Suprapubic skin (tissue), 4 donors: ENCODE measurements at regions not wholly inside any gene's neighbourhood (a gene's known extent, or its start where the extent isn't known, plus 50 kb on each side); places are given as distances from the start of the nearest gene placed in this dataset.
"Not testable (repeated sequence)": the region's sequence is repeated elsewhere in the genome, so short reads cannot be mapped to it uniquely, and the experiment has no call there.

Experiments used
- DNase-seq, 2 donors: peaks; one replicate each; pipeline ENCODE4 v3.0.0-alpha.2; 2019; ENCODE audit warnings: low spot score in 2 of 2
- H3K27ac ChIP-seq: fragments of 200-600 bp; sonication (generic); one replicate; pipeline ENCODE4 v1.5.1; 2019
- H3K27me3 ChIP-seq: fragments of 200-600 bp; sonication (generic); one replicate; pipeline ENCODE4 v1.5.1; 2019
- H3K36me3 ChIP-seq: fragments of 200-600 bp; sonication (generic); one replicate; pipeline ENCODE4 v1.5.1; 2019
- H3K4me1 ChIP-seq: fragments of 200-600 bp; sonication (generic); one replicate; pipeline ENCODE4 v1.5.1; 2019
- H3K4me3 ChIP-seq: fragments of 200-600 bp; sonication (generic); one replicate; pipeline ENCODE4 v1.5.1; 2019; ENCODE audit warnings: mild to moderate bottlenecking
- H3K9me3 ChIP-seq: fragments of 200-600 bp; sonication (generic); one replicate; pipeline ENCODE4 v1.5.1; 2019
- EP300 ChIP-seq: sonication (generic); formaldehyde crosslinking; IDR thresholded peaks from one replicate; pipeline ENCODE4 v1.6.1; 2017; ENCODE audit warnings: antibody characterized with exemption
- POLR2A ChIP-seq, 2 donors: fragments of 450-650 bp; IDR thresholded peaks; one replicate each; pipeline ENCODE4 v1.6.1; 2017; ENCODE audit warnings: antibody characterized with exemption in 2 of 2, mild to moderate bottlenecking in 2 of 2, moderate library complexity in 2 of 2
- POLR2AphosphoS5 ChIP-seq, 3 donors: sonication (generic); formaldehyde crosslinking; IDR thresholded peaks; one replicate each; pipeline ENCODE4 v1.6.1; 2017; ENCODE audit warnings: antibody characterized with exemption in 3 of 3
- WGBS: methylation state at CpG from one replicate; pipeline ENCODE4 v1.1.5; 2018; 5-methylcytosine and 5-hydroxymethylcytosine counted together
- TF ChIP-seq, protein P1 (sequence below), 2 donors: fragments of 200-600 bp in 1 of 2; fragments of 450-650 bp in 1 of 2; sonication (generic) in 1 of 2; IDR thresholded peaks; one replicate each; pipeline ENCODE4 v1.5.1; 2016 to 2019; ENCODE audit warnings: antibody characterized with exemption in 2 of 2, mild to moderate bottlenecking in 1 of 2, moderate library complexity in 1 of 2

- DNase-seq = peak in 1 of 2 donors; percentile 69
- TF ChIP-seq, protein P1, sequence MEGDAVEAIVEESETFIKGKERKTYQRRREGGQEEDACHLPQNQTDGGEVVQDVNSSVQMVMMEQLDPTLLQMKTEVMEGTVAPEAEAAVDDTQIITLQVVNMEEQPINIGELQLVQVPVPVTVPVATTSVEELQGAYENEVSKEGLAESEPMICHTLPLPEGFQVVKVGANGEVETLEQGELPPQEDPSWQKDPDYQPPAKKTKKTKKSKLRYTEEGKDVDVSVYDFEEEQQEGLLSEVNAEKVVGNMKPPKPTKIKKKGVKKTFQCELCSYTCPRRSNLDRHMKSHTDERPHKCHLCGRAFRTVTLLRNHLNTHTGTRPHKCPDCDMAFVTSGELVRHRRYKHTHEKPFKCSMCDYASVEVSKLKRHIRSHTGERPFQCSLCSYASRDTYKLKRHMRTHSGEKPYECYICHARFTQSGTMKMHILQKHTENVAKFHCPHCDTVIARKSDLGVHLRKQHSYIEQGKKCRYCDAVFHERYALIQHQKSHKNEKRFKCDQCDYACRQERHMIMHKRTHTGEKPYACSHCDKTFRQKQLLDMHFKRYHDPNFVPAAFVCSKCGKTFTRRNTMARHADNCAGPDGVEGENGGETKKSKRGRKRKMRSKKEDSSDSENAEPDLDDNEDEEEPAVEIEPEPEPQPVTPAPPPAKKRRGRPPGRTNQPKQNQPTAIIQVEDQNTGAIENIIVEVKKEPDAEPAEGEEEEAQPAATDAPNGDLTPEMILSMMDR (IDR thresholded peaks at IDR 0.05) = no peak
- TF ChIP-seq EP300 (no peak), POLR2A (IDR thresholded peaks at IDR 0.05) (no peak), POLR2AphosphoS5 (IDR thresholded peaks at IDR 0.05) (no peak)
- 66% methylated on average over 9 of the region's 11 CpGs for WGBS
- H3K27ac ChIP-seq = no peak overlapping the region
- no peaks in the 10 kb centered on the region for H3K4me1 ChIP-seq
- no peak overlapping the region for H3K4me3 ChIP-seq
- H3K9me3 ChIP-seq = no peaks in the 10 kb centered on the region
- H3K27me3 ChIP-seq = peaks cover 9% of the 10 kb centered on the region
- H3K36me3 ChIP-seq = no peaks in the 10 kb centered on the region
These were observed 520.8 kb downstream of the PTPRU start for GRCh38 chr1:29756901-29757725.

DNA sequence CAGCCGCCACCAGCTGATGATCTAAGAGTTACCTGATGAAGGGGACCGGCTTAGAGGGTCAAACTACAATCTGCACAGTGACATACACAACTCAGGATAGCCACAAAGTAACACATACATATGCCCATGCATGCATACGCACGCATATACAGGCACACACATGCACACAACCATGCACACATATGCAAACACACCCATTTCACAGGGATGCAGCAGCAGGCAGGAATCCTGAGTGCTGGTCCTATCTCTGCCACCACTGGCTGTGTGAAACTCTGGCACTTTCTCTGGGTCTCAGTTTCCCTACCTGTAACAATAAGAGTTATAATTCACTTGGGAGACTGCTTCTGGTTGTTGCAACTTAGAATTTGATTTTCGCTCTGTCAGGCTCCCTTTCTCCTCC is 520.2 kb downstream of the PTPRU start:
- Histone ChIP-seq H3K27ac (no peak overlapping the region), H3K4me3 (no peak overlapping the region), H3K36me3 (no peaks in the 10 kb centered on the region), H3K4me1 (no peaks in the 10 kb centered on the region), H3K9me3 (no peaks in the 10 kb centered on the region), H3K27me3 (peaks cover 10% of the 10 kb centered on the region)
- WGBS = 93% methylated on average over 5 of the region's 5 CpGs
- TF ChIP-seq POLR2AphosphoS5 (IDR thresholded peaks at IDR 0.05) (no peak), EP300 (no peak), POLR2A (IDR thresholded peaks at IDR 0.05) (no peak)
- TF ChIP-seq, protein P1 (IDR thresholded peaks at IDR 0.05) = no peak
- DNase-seq = peak in 1 of 2 donors; percentile 8

DNA sequence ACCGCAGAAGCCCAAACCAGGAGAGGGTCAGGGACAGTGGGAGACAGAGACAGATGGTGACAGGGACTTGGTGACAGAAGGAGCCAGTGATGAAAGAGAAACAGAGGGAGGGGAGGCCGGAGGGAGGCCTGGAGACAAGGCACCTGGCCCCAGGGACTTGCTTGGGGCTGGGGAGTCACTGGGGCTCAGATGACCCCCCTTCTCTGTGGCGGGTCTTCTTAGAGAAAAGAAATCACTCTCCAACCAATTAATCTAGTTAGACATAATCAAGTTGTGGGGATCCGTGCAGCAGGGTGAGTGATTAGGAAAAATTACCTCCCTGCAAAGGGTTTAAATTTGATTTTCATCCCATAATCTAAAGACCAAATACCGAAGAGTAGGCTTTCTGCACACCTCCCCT is 519.8 kb downstream of the PTPRU start:
- Histone ChIP-seq H3K27me3 (peaks cover 5% of the 10 kb centered on the region), H3K27ac (no peak overlapping the region), H3K36me3 (no peaks in the 10 kb centered on the region), H3K9me3 (no peaks in the 10 kb centered on the region), H3K4me3 (no peak overlapping the region), H3K4me1 (no peaks in the 10 kb centered on the region)
- no peak for TF ChIP-seq POLR2A (IDR thresholded peaks at IDR 0.05)
- TF ChIP-seq POLR2AphosphoS5 (IDR thresholded peaks at IDR 0.05) = no peak
- TF ChIP-seq, protein P1 (IDR thresholded peaks at IDR 0.05) = no peak
- no peak for TF ChIP-seq EP300
- peak in 1 of 2 donors; percentile 37 for DNase-seq
- 69% methylated on average over 4 of the region's 5 CpGs for WGBS

GRCh38 chr1:29755412-29756015 is 519.2 kb downstream of the PTPRU start:
- H3K27ac ChIP-seq, H3K4me3 ChIP-seq, H3K27me3 ChIP-seq, H3K4me1 ChIP-seq, H3K9me3 ChIP-seq, H3K36me3 ChIP-seq: not testable (repeated sequence)
- 65% methylated on average over 2 of the region's 6 CpGs for WGBS
- DNase-seq = peak in 1 of 2 donors; percentile 28

- H3K27ac ChIP-seq = no peak overlapping the region
- H3K4me1 ChIP-seq = no peaks in the 10 kb centered on the region
- no peaks in the 10 kb centered on the region for H3K9me3 ChIP-seq
- H3K36me3 ChIP-seq = no peaks in the 10 kb centered on the region
- H3K27me3 ChIP-seq = peaks cover 4% of the 10 kb centered on the region
- TF ChIP-seq, protein P1 (IDR thresholded peaks at IDR 0.05) = no peak
- TF ChIP-seq POLR2AphosphoS5 (IDR thresholded peaks at IDR 0.05) (no peak), POLR2A (IDR thresholded peaks at IDR 0.05) (no peak), EP300 (no peak)
- peak in 1 of 2 donors; percentile 61 for DNase-seq
- no peak overlapping the region for H3K4me3 ChIP-seq
- WGBS = 82% methylated on average over 14 of the region's 14 CpGs
These were observed 518.5 kb downstream of the PTPRU start for GRCh38 chr1:29754573-29755375.
